ENCODE measurements at regions not wholly inside any gene's neighbourhood (a gene's known extent, or its start where the extent isn't known, plus 50 kb on each side); places are given as distances from the start of the nearest gene placed in this dataset.

GRCh38 chr12:20184514-20184913 is 183.8 kb upstream of the PDE3A start:
- no peak for TF ChIP-seq CTCF (conservative IDR thresholded peaks at IDR 0.05 in 1 of 2, IDR thresholded peaks at IDR 0.05 in 1 of 2; ENCODE audit: low read depth in 1 of 2, low read length in 2 of 2)
- no peak for TF ChIP-seq EZH2 (IDR thresholded peaks at IDR 0.05; ENCODE audit: low read length, missing control alignments)

Measured in fibroblast of lung (primary cell).